ENCODE measurements at regions not wholly inside any gene's neighbourhood (a gene's known extent, or its start where the extent isn't known, plus 50 kb on each side); places are given as distances from the start of the nearest gene placed in this dataset.

DNA sequence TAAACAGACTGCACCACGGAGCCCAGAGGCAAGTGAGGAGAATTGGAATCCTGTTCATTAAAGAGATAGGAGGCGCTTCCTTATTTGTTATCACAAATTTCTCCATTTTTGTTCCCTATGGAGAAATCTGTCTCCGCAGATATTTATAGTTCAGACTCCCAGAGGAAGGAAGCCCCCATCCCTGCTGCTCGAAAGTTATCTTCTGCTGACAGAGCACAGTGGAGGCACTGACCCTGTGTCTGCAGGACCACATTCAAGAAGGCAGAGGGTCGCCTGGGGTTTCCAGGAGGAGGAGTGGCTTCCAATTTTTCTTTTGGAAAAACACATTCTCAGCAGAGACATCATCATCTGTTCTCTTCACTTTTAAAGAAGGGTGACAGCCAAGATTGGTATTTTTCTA, 73.0 kb upstream of the GPR45 start:
- TF ChIP-seq CTCF (IDR thresholded peaks at IDR 0.05) (no peak), POLR2A (IDR thresholded peaks at IDR 0.05) (no peak), POLR2AphosphoS5 (IDR thresholded peaks at IDR 0.05) (no peak)

Data from prostate gland (tissue), 2 donors.